ENCODE measurements at regions not wholly inside any gene's neighbourhood (a gene's known extent, or its start where the extent isn't known, plus 50 kb on each side); places are given as distances from the start of the nearest gene placed in this dataset.

GRCh38 chr16:9188721-9189120 is 97.3 kb downstream of the HAPSTR1 start:
- no peak for DNase-seq

- DNase-seq: no peak
Observed at GRCh38 chr16:9191274-9191850, 99.9 kb downstream of the HAPSTR1 start.

- no peak for DNase-seq
Observed at GRCh38 chr16:9192746-9193145, 101.3 kb downstream of the HAPSTR1 start.

- no peak for DNase-seq
Observed at GRCh38 chr16:9195287-9195686, 103.8 kb downstream of the HAPSTR1 start.

GRCh38 chr16:9197957-9198661 is 106.7 kb downstream of the HAPSTR1 start:
- DNase-seq: no peak

GRCh38 chr16:9199311-9199710 is 107.9 kb downstream of the HAPSTR1 start:
- peak in 1 of 2 experiments; percentile 62 for DNase-seq

GRCh38 chr16:9199751-9200150 is 108.3 kb downstream of the HAPSTR1 start:
- no peak for DNase-seq

GRCh38 chr16:9203956-9204355 is 112.5 kb downstream of the HAPSTR1 start:
- DNase-seq: no peak

- no peak for DNase-seq
Observed at GRCh38 chr16:9205661-9206060, 114.2 kb downstream of the HAPSTR1 start.

- no peak for DNase-seq
Observed at GRCh38 chr16:9206156-9206555, 114.7 kb downstream of the HAPSTR1 start.

- no peak for DNase-seq
Observed at GRCh38 chr16:9212621-9213020, 121.2 kb downstream of the HAPSTR1 start.

GRCh38 chr16:9219813-9220212 is 128.4 kb downstream of the HAPSTR1 start:
- peak; percentile 69 to 70 for DNase-seq

GRCh38 chr16:9225527-9226316 is 134.3 kb downstream of the HAPSTR1 start:
- peak in 1 of 2 experiments; percentile 41 for DNase-seq

GRCh38 chr16:9226924-9227323 is 135.5 kb downstream of the HAPSTR1 start:
- no peak for DNase-seq

- DNase-seq: no peak
Observed at GRCh38 chr16:9231039-9231438, 139.6 kb downstream of the HAPSTR1 start.

GRCh38 chr16:9232102-9232770 is 140.8 kb downstream of the HAPSTR1 start:
- DNase-seq: no peak

- peak; percentile 33 to 70 for DNase-seq
Observed at GRCh38 chr16:9235867-9236266, 144.4 kb downstream of the HAPSTR1 start.

- DNase-seq: no peak
Observed at GRCh38 chr16:9236319-9236718, 144.9 kb downstream of the HAPSTR1 start.

- DNase-seq: no peak
Observed at GRCh38 chr16:9238346-9238745, 146.9 kb downstream of the HAPSTR1 start.

- no peak for DNase-seq
Observed at GRCh38 chr16:9241177-9241576, 149.7 kb downstream of the HAPSTR1 start.

- peak; percentile 19 to 79 for DNase-seq
Observed at GRCh38 chr16:9248162-9248561, 156.7 kb downstream of the HAPSTR1 start.

- DNase-seq: no peak
Observed at GRCh38 chr16:9249534-9249933, 158.1 kb downstream of the HAPSTR1 start.

- DNase-seq: no peak
Observed at GRCh38 chr16:9251026-9251425, 159.6 kb downstream of the HAPSTR1 start.
